ENCODE measurements at regions not wholly inside any gene's neighbourhood (a gene's known extent, or its start where the extent isn't known, plus 50 kb on each side); places are given as distances from the start of the nearest gene placed in this dataset.

DNA sequence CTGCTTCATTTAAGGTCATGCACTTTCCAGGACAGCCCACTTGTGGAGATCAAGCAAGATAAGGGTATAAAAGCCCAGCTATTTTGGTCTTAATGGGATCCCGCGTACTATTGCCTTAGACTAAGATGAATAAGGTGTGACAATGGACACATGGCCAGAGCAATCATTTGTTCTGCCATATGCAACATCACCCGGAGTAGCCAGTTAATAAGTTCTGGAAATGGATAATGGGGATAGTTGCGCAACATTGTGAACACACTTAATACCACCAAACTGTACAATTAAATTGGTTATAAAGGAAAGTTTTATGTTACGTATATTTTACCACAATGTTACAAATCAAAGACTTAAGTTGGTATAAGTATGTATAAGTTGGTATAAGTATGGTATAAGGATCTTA is 674.5 kb downstream of the HDGFL1 start:
- no peaks in the 10 kb centered on the region for H3K36me3 Mint-ChIP-seq
- Histone ChIP-seq H3K79me2 (ENCODE audit: low read depth) (no peaks in the 10 kb centered on the region), H3K36me3 (no peaks in the 10 kb centered on the region), H3K4me1 (no peaks in the 10 kb centered on the region), H3F3A (ENCODE audit: low read depth) (no peaks in the 10 kb centered on the region), H3K27me3 (no peaks in the 10 kb centered on the region), H3K9me3 (ENCODE audit: low read depth) (no peaks in the 10 kb centered on the region), H3K4me3 (no peak overlapping the region), H4K20me1 (ENCODE audit: low read depth) (no peaks in the 10 kb centered on the region), H3K4me2 (no peak overlapping the region), H2AFZ (replicated peaks) (no peak overlapping the region), H3K27ac (no peak overlapping the region), H3K9ac (no peak overlapping the region)
- no peak overlapping the region for H3K4me3 Mint-ChIP-seq
- no peak overlapping the region for H3K27ac Mint-ChIP-seq
- TF ChIP-seq EZH2 (IDR thresholded peaks at IDR 0.05) (no peak), EZH2phosphoT487 (IDR thresholded peaks at IDR 0.05) (no peak)
- TF ChIP-seq, protein P1, sequence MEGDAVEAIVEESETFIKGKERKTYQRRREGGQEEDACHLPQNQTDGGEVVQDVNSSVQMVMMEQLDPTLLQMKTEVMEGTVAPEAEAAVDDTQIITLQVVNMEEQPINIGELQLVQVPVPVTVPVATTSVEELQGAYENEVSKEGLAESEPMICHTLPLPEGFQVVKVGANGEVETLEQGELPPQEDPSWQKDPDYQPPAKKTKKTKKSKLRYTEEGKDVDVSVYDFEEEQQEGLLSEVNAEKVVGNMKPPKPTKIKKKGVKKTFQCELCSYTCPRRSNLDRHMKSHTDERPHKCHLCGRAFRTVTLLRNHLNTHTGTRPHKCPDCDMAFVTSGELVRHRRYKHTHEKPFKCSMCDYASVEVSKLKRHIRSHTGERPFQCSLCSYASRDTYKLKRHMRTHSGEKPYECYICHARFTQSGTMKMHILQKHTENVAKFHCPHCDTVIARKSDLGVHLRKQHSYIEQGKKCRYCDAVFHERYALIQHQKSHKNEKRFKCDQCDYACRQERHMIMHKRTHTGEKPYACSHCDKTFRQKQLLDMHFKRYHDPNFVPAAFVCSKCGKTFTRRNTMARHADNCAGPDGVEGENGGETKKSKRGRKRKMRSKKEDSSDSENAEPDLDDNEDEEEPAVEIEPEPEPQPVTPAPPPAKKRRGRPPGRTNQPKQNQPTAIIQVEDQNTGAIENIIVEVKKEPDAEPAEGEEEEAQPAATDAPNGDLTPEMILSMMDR (IDR thresholded peaks at IDR 0.05) = no peak
- no peaks in the 10 kb centered on the region for H3K4me1 Mint-ChIP-seq
- DNase-seq (ENCODE audit: low spot score) = no peak
- H3K27me3 Mint-ChIP-seq (ENCODE audit: insufficient read depth, low read depth) = no peaks in the 10 kb centered on the region
- H3K9me3 Mint-ChIP-seq = no peaks in the 10 kb centered on the region

DNA sequence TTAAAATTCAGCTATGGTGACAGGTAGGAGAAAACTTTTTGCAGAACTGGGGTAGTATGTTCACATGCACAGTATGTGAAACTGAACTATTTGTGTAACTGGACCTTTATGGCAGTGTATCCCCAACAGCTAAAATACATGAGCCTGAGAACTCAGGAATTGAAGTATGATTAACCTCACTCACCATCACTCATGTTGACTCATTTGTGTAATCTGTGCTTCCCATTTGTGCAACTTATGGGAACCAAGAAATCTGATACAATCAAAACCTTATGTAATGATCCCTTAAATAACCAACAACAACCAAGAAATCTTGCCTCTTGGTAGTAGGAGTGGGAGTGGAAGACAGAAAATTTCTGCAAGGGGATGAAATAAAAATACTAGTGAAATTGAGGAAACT is 674.9 kb downstream of the HDGFL1 start:
- H3K9me3 Mint-ChIP-seq = no peaks in the 10 kb centered on the region
- no peaks in the 10 kb centered on the region for H3K79me2 ChIP-seq (ENCODE audit: low read depth)
- no peaks in the 10 kb centered on the region for H3K27me3 ChIP-seq
- H3K4me3 Mint-ChIP-seq = no peak overlapping the region
- H2AFZ ChIP-seq (replicated peaks) = no peak overlapping the region
- H3K27ac Mint-ChIP-seq = no peak overlapping the region
- TF ChIP-seq, protein P1 (IDR thresholded peaks at IDR 0.05) = no peak
- no peak for TF ChIP-seq EZH2 (IDR thresholded peaks at IDR 0.05)
- TF ChIP-seq EZH2phosphoT487 (IDR thresholded peaks at IDR 0.05) = no peak
- no peaks in the 10 kb centered on the region for H4K20me1 ChIP-seq (ENCODE audit: low read depth)
- H3K36me3 Mint-ChIP-seq = no peaks in the 10 kb centered on the region
- no peaks in the 10 kb centered on the region for H3K27me3 Mint-ChIP-seq (ENCODE audit: insufficient read depth, low read depth)
- H3K36me3 ChIP-seq = no peaks in the 10 kb centered on the region
- no peak overlapping the region for H3K4me2 ChIP-seq
- no peaks in the 10 kb centered on the region for H3K9me3 ChIP-seq (ENCODE audit: low read depth)
- no peaks in the 10 kb centered on the region for H3K4me1 Mint-ChIP-seq
- H3K4me3 ChIP-seq = no peak overlapping the region
- H3K4me1 ChIP-seq = no peaks in the 10 kb centered on the region
- no peak overlapping the region for H3K27ac ChIP-seq
- no peaks in the 10 kb centered on the region for H3F3A ChIP-seq (ENCODE audit: low read depth)
- DNase-seq (ENCODE audit: low spot score) = no peak
- H3K9ac ChIP-seq = no peak overlapping the region

DNA sequence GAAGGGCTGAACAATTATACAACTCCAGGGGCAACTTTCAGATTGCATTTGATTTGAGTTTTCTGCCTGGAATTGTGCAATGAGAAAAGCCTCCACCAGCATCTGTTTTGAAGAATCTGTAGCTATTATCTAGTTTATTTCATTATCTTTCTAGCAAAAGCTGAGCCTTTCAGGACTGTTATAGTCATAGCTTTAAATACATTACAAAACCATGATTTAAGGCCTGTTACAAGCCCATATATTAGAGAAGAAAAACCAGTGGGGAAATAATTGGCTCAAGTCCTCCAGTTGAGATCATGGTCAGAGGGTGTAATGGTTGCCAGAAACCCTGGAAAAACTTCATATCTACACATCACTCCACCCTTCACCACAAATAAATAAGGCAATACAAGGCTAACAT is 676.2 kb downstream of the HDGFL1 start:
- no peaks in the 10 kb centered on the region for H3K9me3 Mint-ChIP-seq
- no peaks in the 10 kb centered on the region for H4K20me1 ChIP-seq (ENCODE audit: low read depth)
- no peaks in the 10 kb centered on the region for H3K4me1 Mint-ChIP-seq
- H3K4me3 ChIP-seq = no peak overlapping the region
- no peaks in the 10 kb centered on the region for H3K27me3 ChIP-seq
- H3K4me1 ChIP-seq = no peaks in the 10 kb centered on the region
- H3F3A ChIP-seq (ENCODE audit: low read depth) = no peaks in the 10 kb centered on the region
- no peak overlapping the region for H3K4me2 ChIP-seq
- no peak overlapping the region for H2AFZ ChIP-seq (replicated peaks)
- no peak overlapping the region for H3K4me3 Mint-ChIP-seq
- H3K27ac Mint-ChIP-seq = no peak overlapping the region
- H3K36me3 Mint-ChIP-seq = no peaks in the 10 kb centered on the region
- TF ChIP-seq, protein P1 (IDR thresholded peaks at IDR 0.05) = no peak
- TF ChIP-seq EZH2 (IDR thresholded peaks at IDR 0.05) = no peak
- H3K79me2 ChIP-seq (ENCODE audit: low read depth) = no peaks in the 10 kb centered on the region
- no peaks in the 10 kb centered on the region for H3K9me3 ChIP-seq (ENCODE audit: low read depth)
- no peaks in the 10 kb centered on the region for H3K36me3 ChIP-seq
- H3K27me3 Mint-ChIP-seq (ENCODE audit: insufficient read depth, low read depth) = no peaks in the 10 kb centered on the region
- no peak overlapping the region for H3K27ac ChIP-seq
- no peak overlapping the region for H3K9ac ChIP-seq
- no peak for DNase-seq (ENCODE audit: low spot score)

DNA sequence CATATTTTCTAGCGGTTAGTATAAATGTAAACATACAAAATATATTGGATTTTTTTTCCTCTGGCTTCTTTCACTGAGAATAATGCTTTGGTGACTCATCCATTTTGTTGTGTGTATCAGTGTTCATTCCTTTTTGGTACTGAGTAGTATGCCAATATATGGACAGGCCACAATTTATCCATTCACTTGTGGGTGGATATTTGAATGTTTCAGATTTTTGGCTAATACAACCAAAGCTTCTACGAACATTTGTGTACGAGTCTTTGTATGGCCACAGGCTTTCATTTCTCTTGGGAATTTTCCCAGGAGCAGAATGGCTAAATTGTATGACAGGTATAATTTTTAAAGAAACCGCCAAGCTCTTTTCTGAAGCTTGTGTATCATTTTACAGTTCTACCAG is 677.5 kb downstream of the HDGFL1 start:
- Histone ChIP-seq H3K27me3 (no peaks in the 10 kb centered on the region), H3K27ac (no peak overlapping the region), H4K20me1 (ENCODE audit: low read depth) (no peaks in the 10 kb centered on the region), H3K4me1 (no peaks in the 10 kb centered on the region), H3K9ac (no peak overlapping the region), H3F3A (ENCODE audit: low read depth) (no peaks in the 10 kb centered on the region), H2AFZ (replicated peaks) (no peak overlapping the region), H3K4me2 (no peak overlapping the region), H3K79me2 (ENCODE audit: low read depth) (no peaks in the 10 kb centered on the region), H3K36me3 (no peaks in the 10 kb centered on the region), H3K4me3 (no peak overlapping the region), H3K9me3 (ENCODE audit: low read depth) (no peaks in the 10 kb centered on the region)
- peaks cover 2% of the 10 kb centered on the region for H3K9me3 Mint-ChIP-seq
- no peak for DNase-seq (ENCODE audit: low spot score)
- no peak overlapping the region for H3K4me3 Mint-ChIP-seq
- no peak overlapping the region for H3K27ac Mint-ChIP-seq
- H3K27me3 Mint-ChIP-seq (ENCODE audit: insufficient read depth, low read depth) = no peaks in the 10 kb centered on the region
- no peaks in the 10 kb centered on the region for H3K36me3 Mint-ChIP-seq
- TF ChIP-seq, protein P1 (IDR thresholded peaks at IDR 0.05) = no peak
- no peak for TF ChIP-seq EZH2phosphoT487 (IDR thresholded peaks at IDR 0.05)
- no peak for TF ChIP-seq EZH2 (IDR thresholded peaks at IDR 0.05)
- no peaks in the 10 kb centered on the region for H3K4me1 Mint-ChIP-seq

Measured in neural progenitor cell (in vitro differentiated cells).